Stimulated activated CD8-positive, alpha-beta memory T cell treated with anti-CD3 and anti-CD28 coated beads, Interleukin-4, amount 100 ng/mL, for 4 hours (primary cell): ENCODE measurements at regions not wholly inside any gene's neighbourhood (a gene's known extent, or its start where the extent isn't known, plus 50 kb on each side); places are given as distances from the start of the nearest gene placed in this dataset.

Source experiments
- DNase-seq, 2 donors: peaks; one replicate each; pipeline ENCODE4 v3.0.0-alpha.2; 2020; ENCODE audit warnings: low read depth in 2 of 2, low spot score in 1 of 2

DNA sequence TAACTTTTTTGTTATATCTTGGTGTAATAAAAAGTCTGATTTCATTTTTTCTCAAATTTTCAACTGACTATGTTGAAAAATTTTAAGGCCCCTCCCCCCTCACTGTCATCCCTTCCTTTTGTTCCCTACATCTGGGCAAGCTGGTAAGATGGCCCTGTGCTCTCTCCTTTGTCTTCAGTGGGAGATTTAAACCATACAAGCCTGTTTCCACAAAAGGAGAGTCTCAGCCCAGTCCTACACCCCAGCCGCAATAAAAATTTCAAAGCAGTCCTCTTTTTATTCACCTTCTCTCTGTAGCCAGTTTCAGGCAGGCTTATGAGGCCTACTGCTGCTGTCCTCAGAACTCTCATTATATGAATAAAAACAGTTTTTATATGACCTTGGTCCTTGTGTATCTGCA lies 630.5 kb downstream of the CBLN2 start:
- no peak for DNase-seq

DNA sequence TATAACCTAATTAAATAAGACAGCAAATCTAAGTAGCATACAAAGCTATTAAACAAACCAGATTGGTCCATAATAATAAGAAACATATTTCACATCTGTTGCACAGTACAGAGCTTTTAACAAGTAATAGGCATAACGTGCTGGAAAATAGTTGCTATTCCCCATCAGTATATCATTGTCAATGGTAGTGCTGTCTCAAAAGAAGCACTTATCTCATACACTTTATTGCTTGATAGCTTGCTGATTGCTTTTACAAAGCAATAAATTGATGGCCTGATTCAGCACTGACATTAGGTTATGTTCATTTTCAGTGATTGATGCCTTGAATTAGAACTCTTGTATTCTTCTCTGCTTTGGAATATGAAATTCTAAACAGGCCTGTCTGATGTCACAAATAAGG lies 641.7 kb downstream of the CBLN2 start:
- DNase-seq, result no peak

DNA sequence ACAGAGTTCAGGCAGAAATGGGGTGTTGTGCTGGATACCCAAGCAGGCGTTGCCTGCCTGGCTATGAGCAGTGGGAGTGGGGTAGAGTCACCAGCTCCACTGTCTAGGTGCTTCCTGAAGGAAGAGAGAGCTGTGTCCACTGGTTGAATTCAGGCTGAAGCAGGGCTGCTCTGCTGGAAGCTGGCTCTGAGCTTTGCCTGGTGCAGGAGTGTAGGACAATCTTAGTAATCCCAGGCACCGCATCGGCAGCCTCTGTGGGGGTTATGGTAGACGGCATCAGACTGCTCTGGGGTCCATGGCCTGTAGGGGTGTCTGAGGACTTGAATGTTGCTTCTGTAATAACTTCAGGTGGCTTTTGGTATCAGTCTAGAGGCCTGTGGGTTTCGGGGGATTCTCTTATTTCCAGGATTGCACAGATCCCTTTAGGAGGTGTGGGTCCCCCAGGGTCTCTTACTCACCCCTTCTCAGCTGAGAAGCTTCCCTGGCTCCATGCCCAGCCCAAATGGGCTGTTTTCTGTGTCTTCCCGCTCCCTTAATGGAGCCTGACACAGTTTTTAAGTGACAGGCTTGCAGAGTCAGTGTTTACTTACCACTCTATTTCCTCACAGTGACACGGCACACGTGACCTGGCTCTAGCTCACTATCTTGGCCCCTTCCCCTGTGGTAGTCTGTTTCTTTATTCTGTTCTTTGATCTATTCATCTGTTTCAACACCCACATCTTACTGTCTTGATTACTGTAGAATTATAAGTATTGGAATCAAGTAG lies 644.3 kb downstream of the CBLN2 start:
- no peak for DNase-seq

DNA sequence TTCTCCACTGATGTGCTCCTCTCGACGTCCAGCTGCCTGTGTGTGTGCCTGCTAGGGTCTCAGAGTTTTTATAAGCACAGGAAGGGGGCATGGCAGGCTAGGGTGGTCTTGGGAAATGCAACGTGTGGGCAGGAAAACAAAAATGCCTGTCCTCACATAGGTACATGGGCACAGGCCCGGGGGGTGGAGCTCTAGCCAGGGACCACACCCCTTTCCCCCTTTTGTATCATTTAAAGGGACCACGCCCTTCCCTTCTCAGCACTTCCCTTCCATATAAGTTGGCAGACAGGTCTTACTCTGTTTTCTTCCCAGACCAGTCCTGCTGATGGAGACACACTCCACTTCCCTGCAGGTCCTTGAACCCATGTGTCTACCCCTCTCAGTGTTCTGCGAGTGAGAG lies 645.0 kb downstream of the CBLN2 start:
- DNase-seq, result no peak

DNA sequence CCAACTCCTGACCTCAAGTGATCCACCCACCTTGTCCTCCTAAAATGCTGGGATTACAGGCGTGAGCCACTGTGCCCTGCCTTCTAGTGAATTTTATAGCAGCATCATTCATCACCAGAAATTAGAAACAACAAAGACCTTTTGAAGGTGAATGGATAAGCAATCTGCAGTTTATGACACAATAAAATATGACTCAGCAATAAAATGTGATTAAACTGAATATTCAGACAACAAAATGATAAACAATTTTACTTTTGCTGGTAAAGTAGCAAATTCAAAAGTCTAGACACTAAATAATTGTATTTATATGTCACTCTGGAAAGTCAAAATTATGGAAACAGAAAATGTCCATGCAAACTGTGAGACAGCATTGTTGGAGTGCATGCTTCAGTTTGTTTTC lies 656.6 kb downstream of the CBLN2 start:
- DNase-seq, result no peak

DNA sequence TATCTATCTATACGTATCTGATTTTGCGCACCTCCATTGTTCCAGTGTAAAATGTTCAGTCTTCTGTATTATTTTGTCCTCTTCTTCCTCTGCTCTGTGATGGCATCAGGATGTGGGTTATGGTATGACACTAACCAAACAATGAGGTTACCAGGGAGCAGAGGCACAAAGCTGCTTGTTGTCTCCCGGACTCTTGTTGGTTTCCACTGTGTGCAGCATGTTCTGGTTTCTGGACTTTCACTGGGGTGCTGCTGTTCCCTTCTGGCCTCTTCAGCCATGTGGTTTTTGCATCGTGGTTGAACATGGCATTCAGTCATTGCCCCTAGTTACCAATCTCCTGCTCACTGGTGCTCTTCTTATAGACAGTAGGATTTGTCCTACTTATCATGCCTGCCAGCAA lies 665.9 kb downstream of the CBLN2 start:
- no peak for DNase-seq

DNA sequence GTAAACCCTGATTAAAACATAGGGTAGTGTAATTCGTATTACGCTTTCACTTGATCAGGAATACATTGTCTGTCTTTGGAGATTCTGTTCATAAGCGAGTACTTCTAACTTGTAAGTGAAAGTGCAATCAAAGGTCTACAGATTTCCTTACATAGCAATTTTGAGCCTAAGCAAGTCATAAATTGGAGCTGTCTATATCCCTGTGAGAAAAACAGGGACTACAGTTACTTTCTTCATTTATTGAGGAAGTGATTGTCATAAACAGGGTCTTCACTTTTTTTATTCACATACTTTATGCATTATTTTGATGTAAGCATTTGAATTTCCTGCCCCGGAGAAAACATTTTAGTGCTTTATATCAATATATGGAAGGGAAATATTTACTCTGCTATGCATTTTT lies 670.4 kb downstream of the CBLN2 start:
- DNase-seq, result no peak

DNA sequence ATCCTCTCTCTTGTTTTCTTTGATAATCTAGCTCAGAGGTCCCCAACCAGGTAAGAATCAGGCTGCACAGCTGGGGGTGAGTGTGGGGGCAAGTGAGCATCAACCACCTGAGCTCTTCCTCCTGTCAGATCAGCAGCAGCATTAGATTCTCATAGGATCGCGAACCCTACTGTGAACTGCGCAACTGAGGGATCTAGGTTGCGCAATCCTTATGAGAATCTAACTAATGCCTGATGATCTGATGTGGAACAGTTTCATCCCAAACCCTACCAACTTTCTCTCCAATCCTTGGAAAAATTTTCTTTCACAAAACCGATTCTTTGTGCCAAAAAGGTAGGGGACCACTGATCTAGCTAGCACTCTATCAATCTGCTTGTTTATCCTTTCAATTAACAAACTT lies 678.3 kb downstream of the CBLN2 start:
- no peak for DNase-seq

DNA sequence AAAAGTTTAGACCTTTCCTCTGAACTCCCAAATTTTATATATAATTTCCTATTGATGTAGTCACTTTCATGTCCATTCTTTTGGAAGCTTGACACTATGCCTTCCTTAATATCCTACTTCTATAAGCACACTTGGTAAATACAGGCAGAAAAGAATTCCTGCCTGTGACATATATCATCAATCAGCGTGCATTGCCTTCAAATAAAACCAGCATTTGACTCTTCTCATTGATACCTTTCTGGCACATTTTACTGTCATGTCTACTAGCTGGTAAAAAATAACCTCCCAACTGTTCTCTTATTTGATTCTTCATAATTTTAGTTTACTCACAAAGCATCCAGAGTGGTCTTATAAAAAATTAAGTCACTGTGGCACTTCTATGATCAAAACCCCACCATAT lies 693.5 kb downstream of the CBLN2 start:
- DNase-seq, result no peak

DNA sequence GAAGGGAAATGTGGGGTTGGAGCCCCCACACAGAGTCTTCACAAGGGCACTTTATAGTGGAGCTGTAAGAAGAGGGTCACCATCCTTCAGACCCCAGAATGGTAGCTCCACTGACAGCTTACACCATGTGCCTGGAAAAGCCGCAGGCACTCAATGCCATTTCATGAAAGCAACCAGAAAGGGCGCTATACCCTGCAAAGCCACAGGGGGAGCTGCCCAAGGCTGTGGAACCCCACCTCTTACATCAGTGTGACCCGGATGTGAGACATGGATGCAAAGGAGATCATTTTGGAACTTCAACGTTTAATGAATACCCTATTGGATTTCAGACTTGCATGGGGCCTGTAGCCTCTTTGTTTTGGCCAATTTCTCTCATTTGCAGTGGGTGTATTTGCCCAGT lies 694.7 kb downstream of the CBLN2 start:
- DNase-seq, result no peak

DNA sequence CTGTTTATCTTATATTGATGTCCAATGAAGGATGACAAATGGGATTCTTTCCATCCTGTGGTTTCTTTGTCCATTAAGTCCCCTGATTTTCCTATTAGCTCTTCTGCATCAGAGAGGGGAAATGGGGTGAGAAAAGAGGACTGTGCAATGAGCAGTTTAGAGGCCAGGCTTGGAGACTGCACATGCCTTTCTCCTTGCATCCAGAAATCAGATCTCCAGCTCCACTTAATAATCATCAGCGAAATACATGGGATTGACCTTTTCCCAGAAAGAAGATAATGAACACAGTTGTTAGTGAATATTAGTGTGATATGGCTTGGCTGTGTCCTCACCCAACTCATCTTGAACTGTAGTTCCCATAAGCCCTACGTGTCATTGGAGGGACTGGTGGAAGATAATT lies 697.4 kb downstream of the CBLN2 start:
- no peak for DNase-seq

DNA sequence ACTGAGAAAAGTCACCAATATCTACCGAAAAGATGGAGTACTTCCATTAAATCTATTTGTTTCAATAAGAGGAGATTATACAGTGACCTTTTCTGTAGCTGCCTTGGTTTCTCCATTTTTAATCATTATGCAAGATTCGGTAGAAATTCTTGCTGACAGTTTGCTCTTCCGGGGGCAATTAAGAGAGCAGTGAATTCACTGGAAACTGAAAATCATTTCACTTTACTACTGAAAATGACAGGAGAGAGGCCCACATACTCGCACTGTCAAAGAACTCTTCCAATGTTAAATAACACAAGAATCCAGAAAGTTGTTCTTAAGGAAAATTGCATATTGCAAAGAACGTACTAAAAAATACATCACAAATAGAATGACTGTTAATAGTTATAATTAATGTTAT lies 699.3 kb downstream of the CBLN2 start:
- DNase-seq, result no peak

DNA sequence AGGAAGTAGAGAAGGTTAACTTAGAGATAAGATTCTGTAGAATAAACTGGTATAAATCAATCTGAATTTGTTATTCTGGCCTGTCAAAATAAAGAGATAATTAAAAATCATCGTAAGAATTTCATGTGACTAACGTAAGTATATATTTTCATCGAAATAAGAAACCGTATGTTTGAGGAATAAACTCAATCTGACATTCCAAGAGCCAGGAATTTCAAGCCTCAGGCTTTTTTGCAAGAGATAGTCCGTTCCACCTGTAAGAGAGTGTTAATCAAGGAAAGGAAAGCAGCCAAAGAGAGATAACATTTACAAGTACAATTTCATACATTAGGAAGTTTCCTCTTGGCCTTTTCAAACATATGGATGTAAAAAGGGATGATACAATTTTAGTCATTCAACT lies 701.5 kb downstream of the CBLN2 start:
- DNase-seq, result no peak

DNA sequence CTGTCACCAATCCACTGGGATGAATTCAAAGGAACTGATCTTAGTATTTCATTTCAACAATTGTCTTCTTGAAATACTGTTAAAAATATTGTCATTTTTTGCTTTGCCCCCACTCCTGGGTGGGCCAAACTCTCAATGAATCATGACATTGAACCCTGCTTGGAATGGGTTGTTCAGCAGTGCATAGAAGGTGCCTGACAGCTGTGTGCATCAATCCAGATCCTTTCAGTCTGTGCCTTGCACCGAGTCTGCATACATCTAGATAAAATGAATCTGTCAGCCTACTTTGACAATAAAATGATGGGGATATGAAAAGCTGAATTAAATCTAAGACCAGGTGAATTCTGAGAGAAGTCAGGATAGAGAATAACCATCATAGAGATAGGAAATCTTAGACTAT lies 706.6 kb downstream of the CBLN2 start:
- DNase-seq, result no peak

DNA sequence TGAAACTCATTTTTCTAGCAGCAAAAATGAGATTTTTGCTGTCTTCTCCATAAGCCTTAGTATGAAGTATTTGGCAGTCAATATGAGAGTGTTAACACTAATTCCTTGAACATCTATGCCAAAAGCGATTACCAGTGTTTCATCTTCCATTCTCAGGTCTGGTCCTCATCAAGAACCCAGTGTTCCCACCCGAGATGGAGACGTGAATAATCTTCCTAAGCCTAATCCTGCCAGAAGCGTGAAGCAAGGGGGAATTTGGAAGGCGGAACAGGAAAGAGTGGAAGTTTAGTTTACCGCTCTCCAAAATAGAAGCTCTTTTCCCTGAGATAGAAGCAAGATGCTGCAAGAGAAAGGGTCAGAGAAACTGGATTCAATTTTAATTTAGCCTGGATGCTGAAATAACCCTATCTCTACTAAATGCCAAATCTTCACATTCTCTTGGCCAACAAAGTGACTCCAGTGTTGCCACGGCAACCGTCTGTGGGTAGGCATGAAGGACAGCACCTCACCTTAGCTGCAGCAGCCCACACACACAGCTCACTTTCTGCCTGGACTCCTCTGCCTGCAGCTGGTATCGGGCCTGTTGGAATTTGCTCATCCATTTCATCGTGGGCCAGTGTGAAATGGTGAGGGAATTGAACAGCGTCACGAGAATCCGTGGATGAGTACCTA lies 711.1 kb downstream of the CBLN2 start:
- DNase-seq, result no peak

DNA sequence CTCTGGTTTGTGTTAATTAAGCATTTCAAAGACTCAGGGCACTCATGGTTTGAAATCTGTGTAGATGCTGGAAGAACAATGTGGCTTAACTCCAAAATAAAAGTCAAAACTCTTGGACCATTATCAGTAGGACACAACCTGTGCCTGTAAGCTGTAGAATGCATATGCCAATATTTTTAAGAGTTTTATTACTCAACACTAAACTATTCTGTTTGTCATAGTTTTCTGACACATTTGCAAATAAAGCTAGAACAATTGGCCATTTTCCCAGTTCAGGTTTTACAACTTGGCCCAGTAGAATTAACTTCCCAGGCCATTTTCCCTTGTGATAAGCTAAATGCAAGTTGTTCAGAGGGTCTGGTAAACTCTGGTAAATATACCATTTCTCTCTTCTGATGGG lies 713.1 kb downstream of the CBLN2 start:
- DNase-seq, result no peak

DNA sequence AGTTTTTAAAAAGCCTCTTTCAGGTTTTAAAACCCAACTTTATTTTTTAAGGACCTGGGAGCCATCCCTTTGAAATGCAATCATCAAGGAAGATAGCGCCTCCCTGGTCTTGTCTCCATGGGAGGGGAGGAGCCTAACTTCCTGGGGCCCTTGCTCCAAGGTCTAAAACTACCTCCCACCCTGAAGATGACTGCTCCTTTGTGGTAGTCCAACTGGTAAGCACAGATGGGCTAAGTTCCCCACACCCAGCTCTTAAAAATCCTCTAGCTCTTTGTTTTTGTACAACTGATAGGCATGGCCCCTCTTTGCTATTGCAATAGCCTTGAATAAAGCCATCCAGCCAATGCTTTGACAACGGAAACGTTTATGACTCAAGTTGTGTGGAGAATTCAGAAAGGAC lies 716.8 kb downstream of the CBLN2 start:
- no peak for DNase-seq

DNA sequence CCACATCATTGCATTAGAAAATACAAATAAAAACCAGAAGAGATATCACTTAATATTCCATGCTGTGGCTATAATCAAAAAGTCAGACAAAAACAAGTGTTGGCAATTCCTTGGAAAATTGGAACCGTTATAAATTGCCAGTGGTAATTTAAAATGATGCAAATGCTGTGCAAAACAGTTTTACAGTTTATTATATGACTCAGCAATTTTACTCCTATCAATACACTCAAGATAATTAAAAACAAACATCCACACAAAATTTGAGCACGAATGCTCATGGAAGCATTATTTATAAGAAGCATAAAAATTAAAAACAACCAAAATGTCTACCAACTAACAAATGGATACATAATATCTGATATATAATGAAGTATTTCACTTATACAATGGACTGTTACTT lies 728.8 kb downstream of the CBLN2 start:
- DNase-seq, result no peak

DNA sequence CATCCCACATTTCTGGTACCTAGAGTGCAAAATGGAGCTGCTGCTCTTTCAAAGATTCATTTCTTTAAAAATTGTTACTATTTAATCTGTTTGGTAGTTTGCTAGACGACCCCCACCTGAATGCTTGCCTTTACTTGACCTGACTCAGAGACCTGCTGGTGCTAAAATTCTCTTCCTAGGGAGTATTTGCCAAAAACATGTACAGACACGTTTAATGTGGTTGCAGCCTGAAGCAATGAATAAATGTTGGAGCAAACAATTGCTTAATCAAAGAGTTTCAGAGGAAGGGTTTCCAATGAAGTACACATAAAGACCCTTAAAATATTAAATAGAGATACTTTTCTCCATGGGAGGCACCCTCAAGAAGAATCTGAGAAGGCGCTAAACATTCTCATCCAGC lies 734.4 kb downstream of the CBLN2 start:
- DNase-seq, result no peak

DNA sequence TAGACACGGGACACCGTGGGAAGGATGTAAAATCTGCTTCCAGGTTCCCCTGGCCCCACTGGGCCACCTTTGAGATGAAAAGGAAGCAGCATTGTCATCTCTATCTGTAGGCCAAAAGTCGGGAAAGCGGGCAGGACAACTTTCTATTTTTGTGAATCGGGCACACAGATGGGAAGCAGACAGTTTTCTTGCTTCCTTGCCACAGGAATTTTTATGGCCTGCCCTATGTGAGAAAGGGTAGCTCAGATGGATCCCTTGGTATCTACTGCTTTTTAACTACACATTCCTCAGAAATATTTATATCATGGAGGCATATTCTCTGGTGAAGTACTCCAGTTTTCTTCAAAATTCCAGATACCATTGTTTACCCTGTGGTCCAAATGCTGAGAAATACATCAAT lies 735.5 kb downstream of the CBLN2 start:
- DNase-seq, result no peak

DNA sequence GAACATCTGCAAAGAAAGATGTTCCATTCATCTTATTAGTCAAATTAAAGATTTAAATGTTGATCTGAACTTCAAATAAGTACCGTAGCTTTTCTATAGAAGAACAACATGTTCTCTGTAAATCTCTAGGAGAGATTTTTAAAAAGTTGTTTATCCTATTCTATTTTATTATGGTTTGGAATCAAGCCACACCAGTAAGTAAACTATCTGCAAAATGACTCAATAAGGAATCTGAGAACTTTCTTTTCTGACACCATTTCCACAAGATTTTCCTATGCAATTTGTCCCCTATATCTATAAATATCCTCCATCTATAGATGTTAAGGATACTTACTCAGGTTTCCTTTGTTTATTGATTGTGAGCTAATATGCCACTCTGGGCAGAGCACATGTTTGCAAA lies 736.6 kb downstream of the CBLN2 start:
- DNase-seq, result no peak

DNA sequence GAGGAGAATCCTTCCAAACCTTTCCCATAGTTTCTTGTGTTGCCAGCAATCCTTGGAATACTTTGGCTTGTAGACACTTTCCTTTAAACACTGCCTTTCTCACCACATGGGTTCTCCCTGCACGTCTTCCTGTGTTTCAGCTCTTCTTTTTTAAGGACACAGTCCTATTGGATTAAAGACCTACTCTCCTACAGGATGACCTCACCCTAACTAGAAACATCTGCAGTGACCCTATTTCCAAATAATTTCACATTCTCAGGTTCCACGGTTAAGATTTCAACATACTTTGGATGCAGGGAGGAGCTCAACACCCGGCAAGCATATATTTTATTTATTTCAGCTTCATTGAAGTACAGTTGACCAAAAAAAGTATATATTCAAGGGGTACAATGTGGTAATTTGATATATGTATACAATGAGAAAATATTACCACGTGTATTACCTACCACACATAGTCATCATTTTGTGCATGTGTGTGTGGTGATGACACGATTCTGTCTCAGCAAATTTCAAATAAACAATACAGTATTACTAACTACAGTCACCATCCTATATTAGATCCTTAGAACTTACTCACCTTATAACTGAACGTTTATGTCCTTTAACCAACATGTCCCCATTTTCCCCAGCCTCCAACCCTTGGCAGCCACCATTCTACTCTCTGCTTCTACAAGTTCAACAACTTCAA lies 745.0 kb downstream of the CBLN2 start:
- no peak for DNase-seq

DNA sequence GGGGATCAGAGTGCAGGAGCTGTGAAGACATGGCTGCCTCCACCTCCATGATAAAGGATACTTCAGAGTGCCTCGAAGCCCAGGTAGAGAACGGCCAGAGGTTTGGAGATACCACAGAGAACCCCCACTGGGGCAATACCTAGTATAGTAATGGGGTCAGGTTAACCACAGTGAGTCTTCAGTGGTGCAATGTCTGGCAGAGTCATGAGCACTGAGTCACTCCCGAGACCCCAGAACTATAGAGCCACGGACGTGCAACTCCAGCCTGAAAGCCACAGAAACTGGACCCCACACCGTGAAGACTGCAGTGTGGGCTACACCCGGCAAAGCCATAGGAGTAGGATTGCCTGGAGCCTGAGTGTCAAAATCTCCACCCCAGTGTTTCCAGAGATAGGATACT lies 746.6 kb downstream of the CBLN2 start:
- DNase-seq, result no peak
